ENCODE measurements at regions not wholly inside any gene's neighbourhood (a gene's known extent, or its start where the extent isn't known, plus 50 kb on each side); places are given as distances from the start of the nearest gene placed in this dataset.

- TF ChIP-seq CTCF (IDR thresholded peaks at IDR 0.05; ENCODE audit: low read length) (no peak), EZH2 (IDR thresholded peaks at IDR 0.05; ENCODE audit: borderline replicate concordance, low read length) (no peak)
Observed at GRCh38 chr17:33404070-33404819, 111.2 kb upstream of the ASIC2 start.
